H1 (cell line): ENCODE measurements at regions not wholly inside any gene's neighbourhood (a gene's known extent, or its start where the extent isn't known, plus 50 kb on each side); places are given as distances from the start of the nearest gene placed in this dataset.
A peak's percentile ranks its signal among the peaks of the same experiment; 100 is the strongest.

Experiments
- EP300 ChIP-seq, 2 experiments: IDR thresholded peaks; 1 replicate in 1 of 2; 2 replicates in 1 of 2; pipeline ENCODE4 v1.6.1; 2011 to 2012; ENCODE audit warnings: low read depth in 2 of 2, low read length in 2 of 2, mild to moderate bottlenecking in 2 of 2, borderline replicate concordance in 1 of 2, inconsistent platforms in 1 of 2, moderate library complexity in 1 of 2
- YY1 ChIP-seq: IDR thresholded peaks from 2 replicates; pipeline ENCODE4 v1.6.1; 2011; ENCODE audit warnings: low read depth, mild to moderate bottlenecking, low read length
- TF ChIP-seq, protein P1 (sequence below): fragments of 300-600 bp; sonication (generic); IDR thresholded peaks from 2 replicates; pipeline ENCODE4 v1.7.1; 2012; ENCODE audit warnings: low read length, moderate library complexity, mild to moderate bottlenecking, inconsistent platforms; ENCODE audit not compliant: insufficient replicate concordance

- TF ChIP-seq, protein P1, sequence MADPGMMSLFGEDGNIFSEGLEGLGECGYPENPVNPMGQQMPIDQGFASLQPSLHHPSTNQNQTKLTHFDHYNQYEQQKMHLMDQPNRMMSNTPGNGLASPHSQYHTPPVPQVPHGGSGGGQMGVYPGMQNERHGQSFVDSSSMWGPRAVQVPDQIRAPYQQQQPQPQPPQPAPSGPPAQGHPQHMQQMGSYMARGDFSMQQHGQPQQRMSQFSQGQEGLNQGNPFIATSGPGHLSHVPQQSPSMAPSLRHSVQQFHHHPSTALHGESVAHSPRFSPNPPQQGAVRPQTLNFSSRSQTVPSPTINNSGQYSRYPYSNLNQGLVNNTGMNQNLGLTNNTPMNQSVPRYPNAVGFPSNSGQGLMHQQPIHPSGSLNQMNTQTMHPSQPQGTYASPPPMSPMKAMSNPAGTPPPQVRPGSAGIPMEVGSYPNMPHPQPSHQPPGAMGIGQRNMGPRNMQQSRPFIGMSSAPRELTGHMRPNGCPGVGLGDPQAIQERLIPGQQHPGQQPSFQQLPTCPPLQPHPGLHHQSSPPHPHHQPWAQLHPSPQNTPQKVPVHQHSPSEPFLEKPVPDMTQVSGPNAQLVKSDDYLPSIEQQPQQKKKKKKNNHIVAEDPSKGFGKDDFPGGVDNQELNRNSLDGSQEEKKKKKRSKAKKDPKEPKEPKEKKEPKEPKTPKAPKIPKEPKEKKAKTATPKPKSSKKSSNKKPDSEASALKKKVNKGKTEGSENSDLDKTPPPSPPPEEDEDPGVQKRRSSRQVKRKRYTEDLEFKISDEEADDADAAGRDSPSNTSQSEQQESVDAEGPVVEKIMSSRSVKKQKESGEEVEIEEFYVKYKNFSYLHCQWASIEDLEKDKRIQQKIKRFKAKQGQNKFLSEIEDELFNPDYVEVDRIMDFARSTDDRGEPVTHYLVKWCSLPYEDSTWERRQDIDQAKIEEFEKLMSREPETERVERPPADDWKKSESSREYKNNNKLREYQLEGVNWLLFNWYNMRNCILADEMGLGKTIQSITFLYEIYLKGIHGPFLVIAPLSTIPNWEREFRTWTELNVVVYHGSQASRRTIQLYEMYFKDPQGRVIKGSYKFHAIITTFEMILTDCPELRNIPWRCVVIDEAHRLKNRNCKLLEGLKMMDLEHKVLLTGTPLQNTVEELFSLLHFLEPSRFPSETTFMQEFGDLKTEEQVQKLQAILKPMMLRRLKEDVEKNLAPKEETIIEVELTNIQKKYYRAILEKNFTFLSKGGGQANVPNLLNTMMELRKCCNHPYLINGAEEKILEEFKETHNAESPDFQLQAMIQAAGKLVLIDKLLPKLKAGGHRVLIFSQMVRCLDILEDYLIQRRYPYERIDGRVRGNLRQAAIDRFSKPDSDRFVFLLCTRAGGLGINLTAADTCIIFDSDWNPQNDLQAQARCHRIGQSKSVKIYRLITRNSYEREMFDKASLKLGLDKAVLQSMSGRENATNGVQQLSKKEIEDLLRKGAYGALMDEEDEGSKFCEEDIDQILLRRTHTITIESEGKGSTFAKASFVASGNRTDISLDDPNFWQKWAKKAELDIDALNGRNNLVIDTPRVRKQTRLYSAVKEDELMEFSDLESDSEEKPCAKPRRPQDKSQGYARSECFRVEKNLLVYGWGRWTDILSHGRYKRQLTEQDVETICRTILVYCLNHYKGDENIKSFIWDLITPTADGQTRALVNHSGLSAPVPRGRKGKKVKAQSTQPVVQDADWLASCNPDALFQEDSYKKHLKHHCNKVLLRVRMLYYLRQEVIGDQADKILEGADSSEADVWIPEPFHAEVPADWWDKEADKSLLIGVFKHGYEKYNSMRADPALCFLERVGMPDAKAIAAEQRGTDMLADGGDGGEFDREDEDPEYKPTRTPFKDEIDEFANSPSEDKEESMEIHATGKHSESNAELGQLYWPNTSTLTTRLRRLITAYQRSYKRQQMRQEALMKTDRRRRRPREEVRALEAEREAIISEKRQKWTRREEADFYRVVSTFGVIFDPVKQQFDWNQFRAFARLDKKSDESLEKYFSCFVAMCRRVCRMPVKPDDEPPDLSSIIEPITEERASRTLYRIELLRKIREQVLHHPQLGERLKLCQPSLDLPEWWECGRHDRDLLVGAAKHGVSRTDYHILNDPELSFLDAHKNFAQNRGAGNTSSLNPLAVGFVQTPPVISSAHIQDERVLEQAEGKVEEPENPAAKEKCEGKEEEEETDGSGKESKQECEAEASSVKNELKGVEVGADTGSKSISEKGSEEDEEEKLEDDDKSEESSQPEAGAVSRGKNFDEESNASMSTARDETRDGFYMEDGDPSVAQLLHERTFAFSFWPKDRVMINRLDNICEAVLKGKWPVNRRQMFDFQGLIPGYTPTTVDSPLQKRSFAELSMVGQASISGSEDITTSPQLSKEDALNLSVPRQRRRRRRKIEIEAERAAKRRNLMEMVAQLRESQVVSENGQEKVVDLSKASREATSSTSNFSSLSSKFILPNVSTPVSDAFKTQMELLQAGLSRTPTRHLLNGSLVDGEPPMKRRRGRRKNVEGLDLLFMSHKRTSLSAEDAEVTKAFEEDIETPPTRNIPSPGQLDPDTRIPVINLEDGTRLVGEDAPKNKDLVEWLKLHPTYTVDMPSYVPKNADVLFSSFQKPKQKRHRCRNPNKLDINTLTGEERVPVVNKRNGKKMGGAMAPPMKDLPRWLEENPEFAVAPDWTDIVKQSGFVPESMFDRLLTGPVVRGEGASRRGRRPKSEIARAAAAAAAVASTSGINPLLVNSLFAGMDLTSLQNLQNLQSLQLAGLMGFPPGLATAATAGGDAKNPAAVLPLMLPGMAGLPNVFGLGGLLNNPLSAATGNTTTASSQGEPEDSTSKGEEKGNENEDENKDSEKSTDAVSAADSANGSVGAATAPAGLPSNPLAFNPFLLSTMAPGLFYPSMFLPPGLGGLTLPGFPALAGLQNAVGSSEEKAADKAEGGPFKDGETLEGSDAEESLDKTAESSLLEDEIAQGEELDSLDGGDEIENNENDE = peak; percentile 34
- TF ChIP-seq YY1 (peak; percentile 84; the same call in 1 of the 2 replicates), EP300 (IDR thresholded peaks at IDR 0.05; ENCODE audit: borderline replicate concordance in 1 of 2, low read depth in 2 of 2, low read length in 2 of 2) (no peak)
- TF ChIP-seq, all 59 proteins: peak for 7
Measured at GRCh38 chr4:55184600-55185523, 59.5 kb upstream of the KDR start (continued).
